HG02588 (cell line): ENCODE measurements at regions not wholly inside any gene's neighbourhood (a gene's known extent, or its start where the extent isn't known, plus 50 kb on each side); places are given as distances from the start of the nearest gene placed in this dataset.

Source experiments
- ATAC-seq: cut with Tn5 transposase; IDR thresholded peaks from one replicate; pipeline ENCODE4 v1.9.1; 2021; ENCODE audit warnings: mild to moderate bottlenecking, moderate library complexity; ENCODE audit not compliant: unreplicated experiment

DNA sequence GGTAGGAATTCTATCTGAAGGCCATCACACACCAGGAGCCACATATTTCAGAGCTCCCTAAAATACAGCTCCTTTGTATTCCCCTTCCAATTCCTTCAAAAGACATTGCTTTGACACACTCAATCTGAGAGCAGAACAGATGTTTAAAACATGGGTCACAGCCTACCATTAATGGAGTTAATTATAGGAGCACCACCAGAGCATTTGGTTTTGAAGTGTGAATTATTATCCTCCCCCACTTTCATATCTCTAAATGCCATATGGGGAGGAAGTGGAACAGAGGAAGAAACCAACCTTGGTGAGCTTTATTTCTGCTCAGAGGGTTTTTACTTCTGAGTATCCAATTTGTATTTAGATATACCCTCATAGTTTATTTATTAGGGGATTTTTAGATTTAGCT lies 50.7 kb upstream of the TNFRSF21 start:
- no peak for ATAC-seq

- no peak for ATAC-seq
These were observed 53.3 kb upstream of the TNFRSF21 start for GRCh38 chr6:47362857-47363461.

DNA sequence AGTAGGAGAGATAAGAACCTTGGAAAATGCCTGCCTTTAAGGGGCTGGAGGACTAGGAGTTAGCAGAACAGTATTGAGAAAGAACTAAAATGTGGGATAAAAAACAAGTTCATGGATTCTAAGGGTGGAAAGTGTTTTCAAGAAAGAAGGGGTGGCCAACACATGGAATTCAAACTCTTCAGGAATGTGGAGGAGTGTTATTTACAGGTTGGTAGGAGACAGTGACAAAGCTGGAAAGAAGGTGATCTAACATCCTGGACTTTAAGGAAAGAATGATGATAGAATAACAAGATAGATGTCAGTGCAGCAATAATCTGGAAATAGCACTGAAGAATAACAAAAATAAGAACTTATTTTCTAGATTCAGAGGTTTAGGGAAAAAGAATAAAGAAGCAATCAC lies 54.0 kb upstream of the TNFRSF21 start:
- ATAC-seq = no peak

DNA sequence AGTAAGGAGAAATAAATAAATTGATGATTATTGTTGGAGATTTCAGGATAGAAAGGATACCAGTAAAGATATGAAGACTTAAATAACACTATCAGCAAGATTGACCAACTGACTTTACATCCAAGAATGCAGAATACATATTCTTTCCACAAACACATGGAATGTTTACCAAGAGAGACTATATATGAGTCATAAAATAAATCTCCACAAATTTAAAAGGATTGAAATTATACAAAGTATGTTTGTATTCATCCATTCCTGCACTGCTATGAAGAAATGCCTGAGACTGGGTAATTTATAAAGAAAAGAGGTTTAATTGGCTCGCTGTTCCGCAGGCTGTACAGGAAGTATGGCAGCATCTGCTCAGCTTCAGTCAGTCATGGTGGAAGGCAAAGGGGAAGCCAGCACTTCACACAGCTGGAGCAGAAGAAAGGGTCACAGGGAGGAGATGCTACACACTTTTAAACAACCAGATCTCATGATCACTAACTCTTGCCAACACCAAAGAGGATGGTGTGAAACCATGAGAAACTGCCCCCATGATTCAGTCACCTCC lies 56.7 kb upstream of the TNFRSF21 start:
- no peak for ATAC-seq

DNA sequence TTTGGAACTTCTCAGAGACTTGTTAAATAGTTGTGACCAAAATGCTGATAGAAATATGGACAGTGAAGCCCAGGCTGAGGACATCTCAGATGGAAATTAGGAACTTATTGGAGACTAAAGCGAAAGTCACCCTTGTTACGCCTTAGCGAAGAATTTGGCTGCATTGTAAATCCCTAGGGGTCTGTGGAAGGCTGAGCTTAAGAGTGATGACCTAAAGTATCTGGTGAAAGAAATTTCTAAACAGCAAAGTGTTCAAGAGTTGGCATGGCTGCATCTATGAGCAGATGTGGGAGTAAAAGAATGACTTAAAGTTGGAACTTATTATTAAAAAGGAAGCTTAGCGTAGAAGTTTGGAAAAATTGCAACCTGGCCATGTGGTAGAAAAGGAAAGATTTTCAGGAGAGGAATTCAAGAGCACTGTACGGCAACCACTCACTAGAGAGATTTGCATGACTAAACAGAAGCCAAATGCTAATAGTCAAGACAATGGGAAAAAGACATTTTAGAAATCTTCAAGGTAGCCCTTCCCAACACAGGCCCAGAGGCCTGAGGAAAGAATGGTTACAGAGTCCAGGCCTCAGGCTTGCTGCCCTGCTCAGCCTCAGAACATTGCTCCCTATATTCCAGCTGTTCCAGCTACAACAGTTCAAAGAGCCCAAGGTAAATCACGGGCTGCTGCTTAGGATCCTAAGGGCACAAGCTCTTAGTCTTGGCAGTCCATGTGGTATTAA lies 61.6 kb upstream of the TNFRSF21 start:
- no peak for ATAC-seq

DNA sequence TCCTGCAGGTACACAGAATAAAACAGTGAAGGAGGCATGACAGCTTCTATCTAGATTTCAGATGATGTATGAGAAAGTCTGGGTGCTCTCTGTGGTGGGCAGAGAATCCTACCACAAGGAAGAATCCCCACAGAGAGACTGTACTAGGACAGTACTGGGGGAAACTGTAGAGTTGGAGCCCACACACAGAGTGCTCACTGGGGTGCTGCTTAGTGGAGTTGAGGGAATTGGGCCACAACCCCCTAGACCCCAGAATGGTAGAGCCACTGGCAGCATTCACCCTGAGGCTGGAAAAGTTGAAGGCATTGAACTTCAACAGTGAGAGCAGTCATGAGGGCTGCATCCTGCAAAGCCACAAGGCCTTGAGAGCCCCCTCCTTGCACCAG lies 62.2 kb upstream of the TNFRSF21 start:
- ATAC-seq = no peak

DNA sequence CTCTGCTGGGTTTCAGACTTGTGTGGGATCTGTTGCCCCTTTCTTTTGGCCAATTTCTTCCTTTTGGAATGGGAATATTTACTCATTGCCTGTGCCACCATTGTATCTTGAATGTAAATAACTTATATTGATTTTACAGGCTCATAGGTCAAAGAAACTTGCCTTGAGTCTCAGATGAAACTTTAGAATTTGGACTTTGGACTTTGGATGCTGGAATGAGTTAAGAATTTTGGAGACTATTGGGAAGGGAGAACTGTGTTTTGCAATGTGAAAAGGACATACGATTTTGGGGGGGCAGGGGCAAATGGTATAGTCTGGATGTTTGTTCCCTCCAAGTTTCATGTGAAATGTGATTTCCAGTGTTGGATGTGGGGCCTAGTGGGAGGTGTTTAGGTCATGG lies 62.6 kb upstream of the TNFRSF21 start:
- ATAC-seq = no peak

GRCh38 chr6:47375426-47375825 lies 65.7 kb upstream of the TNFRSF21 start:
- no peak for ATAC-seq

GRCh38 chr6:47376930-47377329 lies 67.2 kb upstream of the TNFRSF21 start:
- no peak for ATAC-seq

DNA sequence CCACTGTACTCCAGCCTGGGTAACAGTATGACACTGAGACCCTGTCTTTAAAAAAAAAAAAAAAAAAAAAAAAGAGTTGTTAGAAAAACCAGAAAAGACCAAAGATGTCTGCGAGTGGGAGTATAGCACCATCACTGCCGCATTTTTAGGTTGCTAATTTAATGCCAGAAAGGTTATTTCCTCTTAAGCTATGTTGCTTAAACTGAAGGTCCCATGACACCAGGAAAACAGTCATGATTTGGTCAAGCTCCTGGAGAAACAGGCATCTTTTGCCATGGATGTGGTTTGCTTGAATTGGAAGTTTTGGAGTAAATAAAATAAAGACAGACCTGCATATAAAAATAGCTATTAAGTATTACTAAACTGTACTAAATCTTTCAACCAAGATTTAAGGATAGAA lies 68.3 kb upstream of the TNFRSF21 start:
- no peak for ATAC-seq

DNA sequence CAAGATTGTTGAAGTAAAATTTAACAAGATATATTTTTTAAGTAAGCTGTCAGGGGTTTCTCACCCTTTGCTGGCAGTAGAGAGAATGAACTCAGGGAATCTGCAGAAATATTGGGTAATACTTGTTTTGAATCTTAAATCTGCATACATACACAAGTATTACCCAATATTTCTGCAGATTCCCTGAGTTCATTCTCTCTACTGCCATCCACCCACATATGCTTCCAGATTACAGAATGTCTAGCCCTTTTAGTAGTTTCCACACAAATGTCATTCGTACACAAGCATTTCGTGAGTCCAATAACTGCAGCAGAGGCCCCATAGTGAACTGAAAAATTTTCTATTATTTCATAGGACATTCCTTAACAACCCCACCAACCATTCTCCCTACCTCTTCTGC lies 69.6 kb upstream of the TNFRSF21 start:
- no peak for ATAC-seq

DNA sequence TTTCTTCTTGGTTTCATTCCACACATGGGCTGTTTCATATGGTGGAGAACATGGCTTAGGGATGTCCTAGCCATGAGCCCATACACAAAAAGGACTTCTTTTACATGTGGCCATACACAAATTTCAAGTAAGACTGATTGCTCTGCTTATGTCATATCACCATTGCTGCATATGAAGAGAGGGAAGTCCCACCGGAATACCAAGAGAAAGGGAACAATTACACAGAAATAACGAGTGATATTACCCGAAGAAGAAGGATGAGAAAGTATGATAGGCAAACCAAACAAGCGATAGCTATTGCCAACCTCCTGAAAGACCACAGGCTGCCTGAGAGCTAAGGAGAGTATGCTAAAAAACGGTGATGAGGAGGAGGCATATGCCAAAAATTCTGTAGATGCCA lies 70.5 kb upstream of the TNFRSF21 start:
- no peak for ATAC-seq

DNA sequence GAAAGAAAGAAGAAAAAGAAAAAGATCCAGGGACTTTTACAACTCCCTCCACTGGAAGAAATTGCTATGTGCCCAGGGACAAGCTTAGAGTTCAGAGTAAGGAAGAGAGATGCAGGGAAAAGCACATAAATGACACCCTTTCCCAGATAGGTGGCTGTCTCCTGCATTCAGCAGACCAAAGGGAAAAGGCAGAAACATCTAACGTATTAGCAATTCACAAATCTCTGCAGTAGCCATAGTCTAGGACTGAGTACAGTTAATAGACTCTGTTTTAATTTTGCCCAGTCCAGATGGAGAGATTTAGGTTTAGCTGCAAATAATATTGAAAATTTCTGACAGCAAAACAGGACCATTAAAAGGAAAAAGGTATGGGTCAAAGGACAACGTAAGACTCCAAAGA lies 71.3 kb upstream of the TNFRSF21 start:
- ATAC-seq = no peak

- no peak for ATAC-seq
These were observed 73.7 kb upstream of the TNFRSF21 start for GRCh38 chr6:47383360-47383759.

DNA sequence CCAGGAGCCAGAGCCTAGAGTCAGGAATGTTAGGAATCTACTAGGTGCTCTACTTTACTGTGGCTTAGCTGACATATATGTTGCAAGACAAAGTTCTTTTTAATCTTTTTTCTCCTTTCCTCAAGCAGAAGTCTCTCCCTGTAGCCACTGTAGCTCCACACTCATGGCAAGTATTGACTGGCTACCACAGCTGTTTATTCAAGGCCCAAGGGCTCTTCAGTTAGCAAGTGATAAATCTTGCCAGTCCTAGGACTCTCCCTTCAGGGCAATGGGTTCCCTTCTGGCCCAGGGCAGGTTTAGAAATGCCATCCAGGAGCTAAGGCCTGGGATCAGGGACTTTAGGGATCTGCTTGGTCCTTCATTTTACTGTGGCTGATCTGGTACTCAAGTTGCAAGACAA lies 82.0 kb upstream of the TNFRSF21 start:
- no peak for ATAC-seq

- no peak for ATAC-seq
These were observed 82.5 kb upstream of the TNFRSF21 start for GRCh38 chr6:47392251-47392650.

DNA sequence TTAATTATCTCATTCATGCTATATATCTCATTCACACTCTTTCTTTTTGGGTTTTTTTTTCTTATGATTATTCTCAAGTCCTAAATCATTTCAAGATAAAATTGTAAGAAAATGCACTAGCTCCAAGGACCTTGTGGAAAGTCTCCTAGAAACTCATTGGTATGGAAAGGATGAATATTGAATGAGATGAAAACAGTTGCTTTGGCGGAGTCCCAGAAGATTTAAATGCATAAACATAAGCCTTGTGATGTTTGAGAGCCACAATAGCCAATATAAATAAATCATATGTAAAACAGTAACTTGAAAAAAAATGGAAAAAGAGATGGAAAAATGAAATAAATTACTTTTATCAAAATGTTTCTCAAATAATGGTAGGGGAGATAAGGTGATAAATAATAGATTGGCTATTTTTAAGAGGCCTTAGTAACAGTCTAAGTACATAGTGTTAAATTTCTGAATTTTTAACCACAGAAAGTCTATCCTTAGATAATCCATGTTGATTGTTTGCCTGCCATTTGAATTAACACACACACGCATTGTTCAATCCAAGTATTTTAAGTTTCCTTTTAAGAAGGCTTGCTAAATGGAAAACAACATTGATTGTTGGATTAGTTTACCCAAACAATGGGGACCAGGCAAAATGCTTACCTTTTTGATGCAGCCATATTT lies 81.1 kb upstream of the CD2AP start:
- no peak for ATAC-seq

- no peak for ATAC-seq
These were observed 77.0 kb upstream of the CD2AP start for GRCh38 chr6:47400581-47400980.

DNA sequence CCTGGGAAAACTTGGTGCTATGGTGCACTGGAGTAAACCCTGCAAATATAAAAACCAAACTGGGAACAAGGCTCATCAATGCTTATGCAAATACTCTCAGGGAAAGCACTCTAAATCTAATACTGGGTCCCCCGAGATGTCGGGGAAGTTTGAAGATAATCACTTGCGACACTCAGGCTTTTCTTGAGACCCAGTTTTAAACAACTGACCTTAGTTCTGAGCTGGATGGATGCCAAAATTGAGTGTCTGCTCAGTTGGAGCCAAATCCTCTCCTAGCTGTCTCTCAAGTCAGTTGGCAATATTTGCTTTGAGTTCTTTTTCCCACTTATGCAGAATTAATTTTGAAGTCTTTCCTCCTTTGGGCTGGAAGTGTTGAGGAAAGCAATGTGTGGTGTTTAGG lies 75.5 kb upstream of the CD2AP start:
- no peak for ATAC-seq

- ATAC-seq = no peak
These were observed 74.5 kb upstream of the CD2AP start for GRCh38 chr6:47403056-47403455.

- no peak for ATAC-seq
These were observed 73.8 kb upstream of the CD2AP start for GRCh38 chr6:47403801-47404200.

DNA sequence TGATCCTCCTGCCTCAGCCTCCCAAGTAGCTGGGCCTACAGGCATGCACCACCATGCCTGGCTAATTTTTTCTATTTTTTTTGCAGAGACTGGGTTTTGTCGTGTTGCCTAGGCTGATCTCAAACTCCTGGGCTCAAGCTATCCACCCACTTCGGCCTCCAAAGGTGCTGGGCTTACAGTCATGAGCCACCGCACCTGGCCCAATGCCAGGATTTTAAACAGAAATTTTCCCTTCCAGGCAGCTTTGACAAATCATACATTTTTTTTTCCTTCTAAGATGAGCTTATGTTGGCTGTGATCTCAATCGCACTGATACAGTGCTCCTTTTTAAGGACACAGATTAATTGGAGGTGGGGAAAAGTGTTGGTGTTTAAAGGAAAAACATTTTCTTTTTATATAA lies 73.2 kb upstream of the CD2AP start:
- ATAC-seq = no peak
